ENCODE measurements at regions not wholly inside any gene's neighbourhood (a gene's known extent, or its start where the extent isn't known, plus 50 kb on each side); places are given as distances from the start of the nearest gene placed in this dataset.

GRCh38 chr16:55169780-55170179, 154.2 kb upstream of the IRX6 start:
- no peak for DNase-seq (ENCODE audit: low spot score)

- DNase-seq (ENCODE audit: low spot score) = no peak
Measured at GRCh38 chr16:55171241-55171640, 152.8 kb upstream of the IRX6 start.

GRCh38 chr16:55175389-55175788, 148.6 kb upstream of the IRX6 start:
- no peak for DNase-seq (ENCODE audit: low spot score)

GRCh38 chr16:55176901-55177300, 147.1 kb upstream of the IRX6 start:
- no peak for DNase-seq (ENCODE audit: low spot score)

GRCh38 chr16:55179411-55179810, 144.6 kb upstream of the IRX6 start:
- DNase-seq (ENCODE audit: low spot score) = no peak

GRCh38 chr16:55179852-55180585, 144.0 kb upstream of the IRX6 start:
- DNase-seq (ENCODE audit: low spot score) = no peak

- no peak for DNase-seq (ENCODE audit: low spot score)
Measured at GRCh38 chr16:55184052-55184451, 140.0 kb upstream of the IRX6 start.

- no peak for DNase-seq (ENCODE audit: low spot score)
Measured at GRCh38 chr16:55184619-55185018, 139.4 kb upstream of the IRX6 start.

GRCh38 chr16:55189224-55189623, 134.8 kb upstream of the IRX6 start:
- no peak for DNase-seq (ENCODE audit: low spot score)

- no peak for DNase-seq (ENCODE audit: low spot score)
Measured at GRCh38 chr16:55189682-55190636, 134.0 kb upstream of the IRX6 start.

- DNase-seq (ENCODE audit: low spot score) = no peak
Measured at GRCh38 chr16:55192734-55193133, 131.3 kb upstream of the IRX6 start.

GRCh38 chr16:55203570-55203969, 120.4 kb upstream of the IRX6 start:
- DNase-seq (ENCODE audit: low spot score) = no peak

- no peak for DNase-seq (ENCODE audit: low spot score)
Measured at GRCh38 chr16:55204069-55204468, 119.9 kb upstream of the IRX6 start.

- no peak for DNase-seq (ENCODE audit: low spot score)
Measured at GRCh38 chr16:55204923-55205322, 119.1 kb upstream of the IRX6 start.

- no peak for DNase-seq (ENCODE audit: low spot score)
Measured at GRCh38 chr16:55207693-55208428, 116.1 kb upstream of the IRX6 start.

- no peak for DNase-seq (ENCODE audit: low spot score)
Measured at GRCh38 chr16:55209626-55210025, 114.4 kb upstream of the IRX6 start.

GRCh38 chr16:55212791-55213190, 111.2 kb upstream of the IRX6 start:
- no peak for DNase-seq (ENCODE audit: low spot score)

- DNase-seq (ENCODE audit: low spot score) = no peak
Measured at GRCh38 chr16:55214412-55214811, 109.6 kb upstream of the IRX6 start.

- no peak for DNase-seq (ENCODE audit: low spot score)
Measured at GRCh38 chr16:55214974-55215494, 109.0 kb upstream of the IRX6 start.

GRCh38 chr16:55217392-55217791, 106.6 kb upstream of the IRX6 start:
- DNase-seq (ENCODE audit: low spot score) = no peak

GRCh38 chr16:55221836-55222235, 102.2 kb upstream of the IRX6 start:
- no peak for DNase-seq (ENCODE audit: low spot score)

GRCh38 chr16:55222486-55222885, 101.5 kb upstream of the IRX6 start:
- no peak for DNase-seq (ENCODE audit: low spot score)

Measured in left forelimb (tissue), 1 donor.